Immature natural killer cell (primary cell): ENCODE measurements at regions not wholly inside any gene's neighbourhood (a gene's known extent, or its start where the extent isn't known, plus 50 kb on each side); places are given as distances from the start of the nearest gene placed in this dataset.

Experiments
- DNase-seq, 3 donors: peaks; one replicate each; pipeline ENCODE4 v3.0.0; 2022; ENCODE audit warnings: mixed read lengths in 1 of 3
- H3K27ac Mint-ChIP-seq, 6 donors: one replicate each; pipeline ENCODE4 v1.8.0; 2020; ENCODE audit warnings: mixed read lengths in 6 of 6, mild to moderate bottlenecking in 5 of 6, inconsistent platforms in 4 of 6, moderate library complexity in 3 of 6
- H3K27me3 Mint-ChIP-seq, 3 donors: one replicate each; pipeline ENCODE4 v1.8.0; 2020 to 2021; ENCODE audit warnings: low read depth in 3 of 3, mild to moderate bottlenecking in 3 of 3, mixed read lengths in 3 of 3, moderate library complexity in 3 of 3, inconsistent platforms in 1 of 3
- H3K36me3 Mint-ChIP-seq, 3 donors: one replicate each; pipeline ENCODE4 v1.8.0; 2020; ENCODE audit warnings: mixed read lengths in 3 of 3, inconsistent platforms in 2 of 3, mild to moderate bottlenecking in 2 of 3
- H3K4me1 Mint-ChIP-seq, 2 donors: one replicate each; pipeline ENCODE4 v1.8.0; 2020; ENCODE audit warnings: inconsistent platforms in 2 of 2, mild to moderate bottlenecking in 2 of 2, mixed read lengths in 2 of 2, moderate library complexity in 1 of 2
- H3K4me3 Mint-ChIP-seq, 5 donors: one replicate each; pipeline ENCODE4 v1.8.0; 2020; ENCODE audit warnings: mild to moderate bottlenecking in 5 of 5, mixed read lengths in 5 of 5, inconsistent platforms in 3 of 5, moderate library complexity in 3 of 5
- H3K9me3 Mint-ChIP-seq, 6 donors: one replicate each; pipeline ENCODE4 v1.8.0; 2020; ENCODE audit warnings: mild to moderate bottlenecking in 6 of 6, mixed read lengths in 6 of 6, inconsistent platforms in 4 of 6, moderate library complexity in 3 of 6

GRCh38 chrX:109830704-109831206 is 97.7 kb upstream of the ACSL4 start:
- Mint-ChIP-seq H3K27ac (no peak overlapping the region), H3K4me3 (no peak overlapping the region), H3K27me3 (peaks cover 3 to 7% (median 3%) of the 10 kb centered on the region in 3 donors), H3K36me3 (no peaks in the 10 kb centered on the region), H3K9me3 (no peaks in the 10 kb centered on the region), H3K4me1 (no peaks in the 10 kb centered on the region)
- no peak for DNase-seq

DNA sequence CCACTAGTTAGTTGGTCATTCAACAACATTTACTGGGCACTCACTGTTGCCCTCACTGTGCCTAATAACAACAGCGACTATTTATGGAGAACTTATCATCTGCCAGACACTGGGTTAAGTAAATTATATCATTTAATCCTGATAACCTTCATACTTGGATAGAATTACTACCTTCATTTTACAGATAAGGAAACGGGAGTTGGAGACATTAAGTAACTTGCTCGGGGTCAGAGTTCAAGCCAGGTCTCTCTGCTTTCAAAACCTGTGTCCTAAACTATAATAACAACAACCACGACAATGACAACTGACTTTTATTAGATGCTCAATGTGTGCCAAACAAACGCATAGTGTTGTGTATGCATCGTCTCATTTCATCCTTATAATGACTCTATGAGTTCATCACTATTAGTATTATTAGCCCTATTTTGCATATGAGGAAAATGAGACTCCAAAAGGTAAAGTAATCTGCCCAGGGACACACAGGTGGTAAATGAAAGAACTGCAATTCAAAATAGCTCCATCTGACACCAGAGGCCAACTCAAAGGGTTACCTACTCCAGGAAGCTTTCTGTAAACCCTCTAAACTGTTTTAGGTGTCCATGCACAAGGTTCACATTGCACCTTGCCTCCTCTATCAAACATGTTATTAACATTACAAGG is 98.4 kb upstream of the ACSL4 start:
- H3K9me3 Mint-ChIP-seq, result no peaks in the 10 kb centered on the region
- no peaks in the 10 kb centered on the region for H3K4me1 Mint-ChIP-seq
- no peaks in the 10 kb centered on the region for H3K36me3 Mint-ChIP-seq
- DNase-seq, result no peak
- H3K27me3 Mint-ChIP-seq, result peaks cover 3 to 7% (median 5%) of the 10 kb centered on the region in 3 donors
- H3K27ac Mint-ChIP-seq, result no peak overlapping the region
- H3K4me3 Mint-ChIP-seq, result no peak overlapping the region

GRCh38 chrX:109839694-109840567 is 106.9 kb upstream of the ACSL4 start:
- no peak overlapping the region for H3K27ac Mint-ChIP-seq
- H3K27me3 Mint-ChIP-seq, result peaks cover 0 to 2% (median 0%) of the 10 kb centered on the region in 3 donors
- no peaks in the 10 kb centered on the region for H3K36me3 Mint-ChIP-seq
- H3K4me3 Mint-ChIP-seq, result no peak overlapping the region
- DNase-seq, result no peak
- no peaks in the 10 kb centered on the region for H3K4me1 Mint-ChIP-seq
- H3K9me3 Mint-ChIP-seq, result no peaks in the 10 kb centered on the region

GRCh38 chrX:109840585-109840984 is 107.5 kb upstream of the ACSL4 start:
- H3K4me1 Mint-ChIP-seq, result no peaks in the 10 kb centered on the region
- H3K9me3 Mint-ChIP-seq, result no peaks in the 10 kb centered on the region
- no peak for DNase-seq

DNA sequence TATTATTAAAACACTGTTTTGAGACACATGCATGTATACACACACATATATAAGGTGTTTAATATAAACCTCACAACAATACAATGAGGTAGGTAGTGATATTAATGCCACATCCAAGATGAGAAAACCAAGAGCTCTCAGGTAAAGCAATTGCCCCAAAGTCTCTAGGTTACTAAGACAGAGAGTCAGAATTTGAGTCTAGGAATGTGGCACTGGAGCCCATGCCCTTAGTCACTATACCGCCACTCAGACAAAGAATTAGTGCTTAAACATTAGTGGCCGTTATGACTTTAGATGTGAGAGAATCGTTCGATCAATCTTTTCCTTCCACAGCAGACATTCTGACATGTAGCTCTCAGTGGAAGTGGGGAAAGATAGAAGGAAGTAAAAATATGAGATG is 108.2 kb upstream of the ACSL4 start:
- Mint-ChIP-seq H3K27me3 (peaks cover 0 to 1% (median 0%) of the 10 kb centered on the region in 3 donors), H3K36me3 (no peaks in the 10 kb centered on the region), H3K9me3 (no peaks in the 10 kb centered on the region), H3K4me3 (no peak overlapping the region), H3K27ac (no peak overlapping the region), H3K4me1 (no peaks in the 10 kb centered on the region)
- DNase-seq, result no peak

More at GRCh38 chrX:109840585-109840984, 107.5 kb upstream of the ACSL4 start:
- no peaks in the 10 kb centered on the region for H3K36me3 Mint-ChIP-seq
- H3K4me3 Mint-ChIP-seq, result no peak overlapping the region
- no peak overlapping the region for H3K27ac Mint-ChIP-seq
- H3K27me3 Mint-ChIP-seq, result peaks cover 0 to 2% (median 0%) of the 10 kb centered on the region in 3 donors

DNA sequence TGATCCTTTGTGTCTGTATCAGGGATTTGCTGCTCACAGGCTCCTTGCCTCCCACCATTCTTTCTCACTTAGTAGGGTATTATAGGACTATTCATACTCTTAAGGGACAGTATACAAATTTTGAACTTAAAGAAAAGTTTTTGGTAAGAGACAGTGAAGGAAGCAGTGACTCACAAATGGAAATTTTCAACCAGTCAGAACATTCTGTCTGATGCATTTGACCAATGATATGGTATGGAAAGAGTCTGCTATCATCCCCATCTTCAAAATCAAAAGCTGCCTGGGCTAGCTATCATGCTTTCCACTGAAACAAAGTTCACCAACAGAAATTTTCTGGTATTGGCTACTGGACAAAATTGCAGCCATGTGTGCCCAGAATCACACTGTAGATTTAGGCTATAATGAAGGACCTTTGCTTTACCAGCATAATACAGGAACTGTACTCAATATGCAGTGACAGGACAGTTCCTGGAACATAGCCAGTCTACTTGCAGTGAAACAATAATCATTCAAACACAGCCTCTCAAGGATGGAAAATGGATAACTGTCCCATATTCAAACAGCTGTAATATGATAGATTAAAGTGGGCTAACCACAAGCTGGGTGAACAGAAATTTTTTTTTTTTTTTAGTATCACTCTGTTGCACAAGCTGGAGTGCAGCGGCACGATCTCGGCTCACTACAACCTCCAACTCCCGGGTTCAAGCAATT is 109.0 kb upstream of the ACSL4 start:
- no peaks in the 10 kb centered on the region for H3K9me3 Mint-ChIP-seq
- H3K36me3 Mint-ChIP-seq, result no peaks in the 10 kb centered on the region
- no peak for DNase-seq
- H3K4me1 Mint-ChIP-seq, result no peaks in the 10 kb centered on the region
- H3K4me3 Mint-ChIP-seq, result no peak overlapping the region
- no peaks in the 10 kb centered on the region for H3K27me3 Mint-ChIP-seq
- no peak overlapping the region for H3K27ac Mint-ChIP-seq

- Mint-ChIP-seq H3K27me3 (no peaks in the 10 kb centered on the region), H3K36me3 (no peaks in the 10 kb centered on the region), H3K9me3 (no peaks in the 10 kb centered on the region), H3K4me3 (no peak overlapping the region), H3K27ac (no peak overlapping the region), H3K4me1 (no peaks in the 10 kb centered on the region)
- DNase-seq, result no peak
Observed at GRCh38 chrX:109842611-109843010, 109.6 kb upstream of the ACSL4 start.

GRCh38 chrX:109843963-109844751 is 111.1 kb upstream of the ACSL4 start:
- no peak overlapping the region for H3K4me3 Mint-ChIP-seq
- H3K27me3 Mint-ChIP-seq, result peaks cover 0 to 3% (median 0%) of the 10 kb centered on the region in 3 donors
- H3K36me3 Mint-ChIP-seq, result no peaks in the 10 kb centered on the region
- H3K9me3 Mint-ChIP-seq, result no peaks in the 10 kb centered on the region
- no peak overlapping the region for H3K27ac Mint-ChIP-seq
- DNase-seq, result no peak
- no peaks in the 10 kb centered on the region for H3K4me1 Mint-ChIP-seq

DNA sequence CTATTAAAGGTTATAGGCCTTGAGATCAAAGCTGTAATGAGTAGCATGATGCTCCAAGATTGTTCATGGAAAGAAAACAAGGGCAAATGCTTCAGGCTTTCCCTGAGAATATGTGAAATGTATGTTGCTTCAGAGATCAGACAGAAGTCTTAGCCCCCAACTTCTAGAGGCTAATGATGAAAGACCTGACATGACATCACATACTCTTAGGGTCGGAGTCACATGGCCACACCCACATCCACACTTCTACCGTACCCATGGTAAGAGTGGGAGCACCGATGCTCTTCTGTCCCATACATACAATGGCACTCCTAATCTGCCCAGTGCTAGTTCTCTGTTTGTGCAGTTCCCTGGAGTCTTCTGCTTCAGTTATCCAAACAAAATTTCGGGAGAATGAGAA is 111.9 kb upstream of the ACSL4 start:
- Mint-ChIP-seq H3K4me1 (no peaks in the 10 kb centered on the region), H3K27ac (no peak overlapping the region), H3K27me3 (peaks cover 0 to 3% (median 0%) of the 10 kb centered on the region in 3 donors), H3K36me3 (no peaks in the 10 kb centered on the region), H3K4me3 (no peak overlapping the region), H3K9me3 (no peaks in the 10 kb centered on the region)
- DNase-seq, result no peak

DNA sequence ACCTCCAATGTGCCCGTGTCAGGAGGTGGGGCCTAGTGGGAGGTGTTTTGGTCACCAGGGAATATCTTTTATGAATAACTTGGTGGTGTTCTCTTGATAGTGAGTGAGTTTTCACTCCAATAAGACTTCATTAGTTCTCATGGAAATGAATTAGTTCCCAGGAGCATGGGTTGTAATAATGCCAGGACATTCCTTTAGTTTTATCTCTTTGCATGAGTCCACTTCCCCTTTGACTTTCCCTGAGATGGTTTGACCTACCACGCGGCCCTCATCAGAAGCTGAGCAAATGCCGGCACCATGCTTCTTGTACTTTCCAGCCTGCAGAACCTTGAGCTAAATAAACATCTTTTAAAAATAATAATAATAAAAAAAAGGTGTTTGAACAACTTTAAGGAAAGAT is 112.9 kb upstream of the ACSL4 start:
- DNase-seq, result no peak
- H3K36me3 Mint-ChIP-seq, result no peaks in the 10 kb centered on the region
- peaks cover 0 to 3% (median 0%) of the 10 kb centered on the region in 3 donors for H3K27me3 Mint-ChIP-seq
- no peaks in the 10 kb centered on the region for H3K9me3 Mint-ChIP-seq
- no peak overlapping the region for H3K27ac Mint-ChIP-seq
- no peak overlapping the region for H3K4me3 Mint-ChIP-seq
- H3K4me1 Mint-ChIP-seq, result no peaks in the 10 kb centered on the region

- Mint-ChIP-seq H3K4me1 (no peaks in the 10 kb centered on the region), H3K36me3 (no peaks in the 10 kb centered on the region), H3K27ac (no peak overlapping the region), H3K27me3 (peaks cover 0 to 3% (median 3%) of the 10 kb centered on the region in 3 donors), H3K9me3 (no peaks in the 10 kb centered on the region), H3K4me3 (no peak overlapping the region)
- no peak for DNase-seq
Observed at GRCh38 chrX:109847257-109848187, 114.5 kb upstream of the ACSL4 start.

- no peak overlapping the region for H3K4me3 Mint-ChIP-seq
- H3K9me3 Mint-ChIP-seq, result no peaks in the 10 kb centered on the region
- DNase-seq, result no peak
Observed at GRCh38 chrX:109848461-109849050, 115.5 kb upstream of the ACSL4 start.

More at GRCh38 chrX:109848461-109849050, 115.5 kb upstream of the ACSL4 start:
- Mint-ChIP-seq H3K27ac (no peak overlapping the region), H3K4me1 (no peaks in the 10 kb centered on the region), H3K27me3 (peaks cover 0 to 3% (median 3%) of the 10 kb centered on the region in 3 donors), H3K36me3 (no peaks in the 10 kb centered on the region)
